ENCODE measurements at regions not wholly inside any gene's neighbourhood (a gene's known extent, or its start where the extent isn't known, plus 50 kb on each side); places are given as distances from the start of the nearest gene placed in this dataset.

GRCh38 chr20:24236201-24236600 is 233.2 kb upstream of the SYNDIG1 start:
- Histone ChIP-seq H3K27me3 (no peaks in the 10 kb centered on the region), H3K4me1 (replicated peaks in 1 of 2) (no peaks in the 10 kb centered on the region), H3K4me3 (no peak overlapping the region), H3K36me3 (replicated peaks in 1 of 2) (no peaks in the 10 kb centered on the region), H3K9me3 (replicated peaks in 1 of 3) (no peaks in the 10 kb centered on the region), H3K27ac (no peak overlapping the region)
- DNase-seq = no peak
- TF ChIP-seq CTCF (IDR thresholded peaks at IDR 0.05) = no peak
- no peak for TF ChIP-seq POLR2A (IDR thresholded peaks at IDR 0.05)
- intact Hi-C loops (cut with DNase I) = no loop called here
- WGBS, 4 donors = 63 to 70% (median 67%) methylated on average over 8 of the region's 8 CpGs

- WGBS, 4 donors = 67 to 76% (median 73%) methylated on average over 14 of the region's 14 CpGs
- Histone ChIP-seq H3K27me3 (no peaks in the 10 kb centered on the region), H3K9me3 (replicated peaks in 1 of 3) (no peaks in the 10 kb centered on the region), H3K4me3 (no peak overlapping the region), H3K4me1 (replicated peaks in 1 of 2) (no peaks in the 10 kb centered on the region), H3K27ac (no peak overlapping the region), H3K36me3 (replicated peaks in 1 of 2) (no peaks in the 10 kb centered on the region)
- no peak for DNase-seq
- intact Hi-C loops (cut with DNase I) = no loop called here
- TF ChIP-seq POLR2A (IDR thresholded peaks at IDR 0.05) (no peak), CTCF (IDR thresholded peaks at IDR 0.05) (no peak)
These were observed 233.9 kb upstream of the SYNDIG1 start for GRCh38 chr20:24235296-24236175.

- TF ChIP-seq POLR2A (IDR thresholded peaks at IDR 0.05) (no peak), CTCF (IDR thresholded peaks at IDR 0.05) (no peak)
- WGBS, 4 donors = 39 to 56% (median 46%) methylated on average over 3 of the region's 3 CpGs
These were observed 239.0 kb upstream of the GGTLC1 start for GRCh38 chr20:24227600-24227999.

GRCh38 chr20:24212494-24212893 is 223.9 kb upstream of the GGTLC1 start:
- intact Hi-C loops (cut with DNase I) = no loop called here
- no peak for DNase-seq
- Histone ChIP-seq H3K4me3 (no peak overlapping the region), H3K4me1 (replicated peaks in 1 of 2) (no peaks in the 10 kb centered on the region), H3K27ac (no peak overlapping the region), H3K9me3 (replicated peaks in 1 of 3) (no peaks in the 10 kb centered on the region), H3K27me3 (peaks cover 7% of the 10 kb centered on the region), H3K36me3 (replicated peaks in 1 of 2) (no peaks in the 10 kb centered on the region)
- TF ChIP-seq CTCF (IDR thresholded peaks at IDR 0.05) (no peak), POLR2A (IDR thresholded peaks at IDR 0.05) (no peak)
- 40 to 54% (median 44%) methylated on average over 10 of the region's 10 CpGs for WGBS, 4 donors

More at GRCh38 chr20:24227600-24227999, 239.0 kb upstream of the GGTLC1 start:
- no peaks in the 10 kb centered on the region for H3K36me3 ChIP-seq (replicated peaks in 1 of 2)
- H3K4me1 ChIP-seq (replicated peaks in 1 of 2) = no peaks in the 10 kb centered on the region
- no peak overlapping the region for H3K27ac ChIP-seq
- no peak for DNase-seq
- intact Hi-C loops (cut with DNase I) = no loop called here
- H3K9me3 ChIP-seq (replicated peaks in 1 of 3) = no peaks in the 10 kb centered on the region
- no peaks in the 10 kb centered on the region for H3K27me3 ChIP-seq
- H3K4me3 ChIP-seq = no peak overlapping the region
